ENCODE measurements at regions not wholly inside any gene's neighbourhood (a gene's known extent, or its start where the extent isn't known, plus 50 kb on each side); places are given as distances from the start of the nearest gene placed in this dataset.

DNA sequence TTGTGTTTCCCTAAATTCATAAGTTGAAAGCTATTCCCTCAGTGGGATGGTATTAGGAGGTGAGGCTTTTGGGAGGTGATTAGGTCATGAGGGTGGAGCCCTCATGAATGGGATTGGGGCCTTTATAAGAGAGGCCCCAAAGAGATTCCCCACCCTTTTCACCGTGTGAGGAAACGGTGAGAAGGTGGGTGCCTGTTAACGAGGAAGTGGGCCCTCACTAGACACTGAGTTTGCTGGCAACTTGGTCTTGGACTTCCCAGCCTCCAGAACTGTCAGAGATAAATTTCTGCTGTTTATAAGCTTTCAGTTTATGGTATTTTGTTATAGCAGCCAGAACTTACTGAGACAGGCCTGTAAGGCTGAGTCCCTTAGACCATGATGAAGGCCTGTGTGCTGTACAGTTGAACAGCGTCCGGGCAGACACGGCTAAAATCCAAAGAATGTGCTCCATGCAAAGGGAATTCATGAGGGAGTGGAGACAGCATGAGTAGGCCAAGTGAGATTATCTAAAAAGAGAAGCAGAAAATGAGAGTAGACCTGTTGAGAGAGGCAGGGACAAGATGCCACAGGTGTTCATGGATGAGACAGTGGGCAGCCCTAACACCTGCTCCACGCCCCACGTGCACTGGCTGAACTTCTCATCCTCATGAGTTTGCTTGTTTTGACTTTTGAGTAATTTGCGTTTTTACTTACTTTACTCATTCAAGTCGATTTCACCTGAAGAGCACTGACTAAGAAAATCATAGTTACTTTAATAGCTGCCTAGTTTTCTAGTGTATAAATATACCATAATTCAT is 66.9 kb upstream of the SFMBT2 start:
- DNase-seq: no peak

DNA sequence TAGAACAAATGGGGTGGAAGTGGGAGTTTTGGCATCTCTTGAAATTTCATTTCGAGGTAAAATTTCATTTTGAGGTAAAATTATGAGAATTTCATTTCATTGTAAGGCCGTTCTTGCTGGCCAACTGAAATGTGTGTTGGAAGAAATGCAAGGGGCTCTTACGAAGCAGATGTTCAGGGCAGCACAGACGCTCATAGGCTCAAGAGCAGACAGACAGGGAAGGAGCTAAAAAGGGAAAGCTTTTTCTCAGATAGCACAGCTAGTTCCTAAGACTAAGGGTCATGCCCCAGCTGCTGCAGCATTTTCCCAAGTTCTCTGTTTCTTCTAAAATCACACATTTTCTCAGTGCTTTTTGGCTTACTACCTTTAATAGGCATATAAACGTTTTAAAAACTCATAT is 65.1 kb upstream of the SFMBT2 start:
- no peak for DNase-seq

DNA sequence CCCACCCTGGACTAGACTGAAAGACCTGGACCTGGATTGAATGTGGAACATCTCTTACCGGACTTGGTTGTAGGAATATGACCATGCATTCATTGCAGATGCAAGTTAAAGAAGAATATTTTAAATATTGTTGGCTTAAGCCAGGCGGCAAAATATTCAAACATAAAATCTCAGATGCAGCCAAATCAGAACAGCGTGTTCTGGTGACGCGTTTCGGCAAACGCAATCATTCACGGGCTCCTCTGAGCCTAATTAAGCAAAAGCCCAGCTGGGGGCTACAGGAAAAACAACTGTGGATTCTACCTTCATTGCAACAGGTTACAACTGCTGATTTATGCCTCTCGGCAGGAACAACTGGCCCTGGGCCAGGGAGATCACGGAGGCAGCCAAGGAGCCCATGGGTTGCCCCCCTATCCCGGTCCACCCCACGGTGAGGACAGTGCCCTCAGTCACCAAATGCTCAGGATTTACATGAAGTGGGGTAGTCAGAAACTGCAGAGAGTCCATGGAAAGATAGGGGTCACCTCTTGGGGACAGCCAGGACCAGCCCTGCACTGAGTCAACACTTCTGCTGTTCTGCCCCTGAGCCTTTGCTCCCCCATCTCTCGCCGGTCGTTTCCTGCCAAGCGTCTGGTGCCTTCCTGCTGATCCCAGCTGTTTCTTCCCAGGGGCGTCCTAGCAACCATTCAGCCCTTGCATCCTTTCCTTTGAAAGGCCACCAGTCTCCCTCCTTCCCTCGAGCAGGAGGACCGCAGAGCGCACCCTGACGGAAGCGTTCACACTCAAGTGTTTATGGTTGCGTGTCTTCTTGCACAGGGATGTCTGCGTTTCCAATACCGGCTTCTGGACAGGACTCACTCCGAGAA is 64.4 kb upstream of the SFMBT2 start:
- DNase-seq: peak; percentile 15

DNA sequence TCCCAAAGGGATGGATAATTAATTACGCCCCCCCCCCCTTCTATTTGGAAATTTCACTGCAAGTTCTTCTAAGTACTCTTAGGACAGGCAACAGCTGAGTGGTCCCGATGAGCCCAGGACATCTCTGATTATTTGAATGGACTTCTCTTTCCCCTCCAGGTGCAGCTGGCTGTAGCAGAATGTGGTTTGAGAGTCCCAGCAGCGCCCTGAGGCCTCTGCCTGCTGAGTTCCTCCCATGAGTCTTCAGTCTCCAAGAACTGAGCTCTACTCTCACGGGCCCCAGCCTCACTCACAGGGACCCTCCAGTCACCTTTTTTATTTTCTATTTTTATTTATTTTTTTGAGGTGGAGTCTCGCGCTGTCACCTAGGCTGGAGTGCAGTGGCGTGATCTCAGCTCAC is 63.6 kb upstream of the SFMBT2 start:
- DNase-seq: no peak

DNA sequence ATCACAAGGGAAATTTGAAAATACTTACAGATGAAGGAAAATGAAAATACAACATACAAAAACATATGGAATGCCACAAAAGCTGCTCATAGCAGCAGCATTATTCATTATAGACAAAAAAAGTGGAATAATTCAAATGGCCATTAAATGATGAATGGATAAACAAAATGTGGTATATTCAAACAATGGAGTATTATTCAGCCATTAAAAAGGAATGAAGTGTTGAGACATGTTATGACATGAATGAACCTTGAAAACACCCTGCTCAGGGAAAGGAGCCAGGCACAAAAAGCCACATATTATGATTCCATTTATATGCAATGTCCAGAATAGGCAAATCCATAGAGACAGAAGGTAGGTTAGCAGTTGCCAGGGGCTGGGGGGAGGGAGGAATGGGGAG is 62.6 kb upstream of the SFMBT2 start:
- no peak for DNase-seq

DNA sequence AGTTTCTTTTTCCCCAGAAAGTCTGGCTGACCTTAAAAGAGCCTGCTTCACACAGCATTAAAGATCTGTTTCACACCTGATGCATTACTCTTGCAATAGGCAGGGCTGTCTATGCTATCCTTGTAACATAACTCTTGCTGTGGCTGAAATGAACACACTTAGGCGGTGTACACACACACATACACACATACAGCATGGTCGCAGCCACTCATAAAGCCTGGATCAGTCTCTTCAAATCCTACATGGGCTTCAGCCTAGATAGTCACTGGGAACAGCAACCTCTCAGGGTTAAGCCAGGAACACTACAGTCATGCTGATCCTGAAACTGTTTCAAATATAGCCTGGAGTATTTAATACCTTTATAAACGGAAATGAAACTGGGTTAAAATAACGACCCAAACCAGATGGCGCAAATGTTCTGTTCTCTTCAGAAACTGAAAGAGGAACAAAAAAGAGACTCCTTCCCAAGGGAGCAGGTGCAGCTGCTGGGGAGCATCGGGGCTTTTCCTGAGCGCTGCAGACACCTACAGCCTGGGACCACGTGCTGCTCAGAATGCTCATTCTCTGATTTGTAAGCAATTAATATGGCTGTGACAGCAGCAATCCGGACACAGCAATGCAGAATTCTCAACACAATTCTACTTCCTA is 61.0 kb upstream of the SFMBT2 start:
- DNase-seq: no peak

DNA sequence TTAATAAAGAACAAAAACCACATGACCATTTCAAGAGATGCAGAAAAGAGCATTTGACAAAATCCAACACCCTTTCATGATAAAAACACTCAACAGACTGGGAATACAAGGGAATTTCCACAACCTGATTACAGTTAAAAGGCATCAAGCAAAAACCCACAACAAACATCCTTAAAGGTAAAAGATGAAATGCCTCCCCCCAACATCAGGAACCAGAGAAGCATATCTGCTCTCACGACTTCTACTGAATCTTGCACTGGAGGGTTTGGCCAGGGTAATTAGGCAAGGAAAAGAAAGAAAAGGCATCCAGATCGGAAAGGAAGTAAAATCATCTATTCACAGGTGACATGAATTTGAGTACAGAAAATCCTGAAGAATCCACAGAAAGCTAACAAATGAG is 59.5 kb upstream of the SFMBT2 start:
- no peak for DNase-seq

DNA sequence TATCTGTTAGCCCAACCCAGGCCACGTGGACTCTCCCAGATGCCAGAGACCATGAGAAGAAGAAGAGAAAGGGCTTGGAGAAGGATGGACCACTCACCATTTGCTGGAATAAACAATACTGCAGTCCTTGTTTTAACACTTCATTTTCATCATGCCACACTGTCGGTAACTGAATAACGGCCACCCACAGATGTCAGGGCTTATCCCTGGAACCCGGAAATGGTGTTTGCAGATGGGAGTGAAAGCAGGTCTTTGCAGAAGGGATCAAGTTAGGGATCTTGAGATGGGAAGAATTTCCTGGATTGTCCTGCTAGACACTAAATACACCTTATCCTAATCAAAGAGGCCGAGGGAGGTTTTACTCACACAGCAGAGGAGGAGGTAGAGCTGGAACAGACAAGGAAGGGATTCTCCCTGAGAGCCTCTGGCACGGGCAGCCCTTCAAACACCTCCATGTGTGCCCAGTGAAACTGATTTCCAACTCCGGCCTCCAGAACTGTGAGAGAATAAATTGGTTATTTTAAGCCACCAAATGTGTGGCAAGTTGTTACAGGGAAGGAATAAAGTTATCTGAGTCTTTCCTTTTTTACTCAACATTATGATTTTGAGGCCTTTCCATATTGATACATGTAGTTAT is 56.3 kb upstream of the SFMBT2 start:
- no peak for DNase-seq

DNA sequence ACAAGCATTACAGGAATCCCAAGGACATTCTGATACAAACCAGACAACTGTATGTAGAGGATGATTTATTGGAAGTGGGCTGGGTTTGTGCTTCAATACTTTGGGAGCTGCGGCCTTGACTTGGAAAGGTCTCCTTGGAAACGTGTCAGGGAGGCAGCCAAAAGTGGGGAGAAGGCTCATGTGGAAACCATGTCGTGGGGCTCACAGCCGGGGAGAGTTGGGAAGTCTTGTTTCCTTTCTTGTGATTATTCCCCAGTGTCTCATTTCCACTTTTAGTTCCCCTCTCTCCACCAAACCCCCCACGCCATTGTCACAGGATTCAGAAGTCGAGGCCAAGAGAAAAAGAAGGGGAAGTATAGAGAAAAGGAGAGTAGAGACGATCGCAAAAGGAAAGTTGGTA is 53.9 kb upstream of the SFMBT2 start:
- DNase-seq: no peak

Measured in NCI-H1105 treated with DMSO at 0.1 percent for 48 hours (cell line).